Effector memory CD8-positive, alpha-beta T cell (primary cell): ENCODE measurements at regions not wholly inside any gene's neighbourhood (a gene's known extent, or its start where the extent isn't known, plus 50 kb on each side); places are given as distances from the start of the nearest gene placed in this dataset.

Source experiments
- ATAC-seq: fragments of 150-1000 bp; cut with Tn5 transposase; replicated peaks from 2 replicates; pipeline ENCODE4 v1.10.0; 2021; ENCODE audit warnings: mild to moderate bottlenecking, moderate library complexity
- DNase-seq, 3 experiments: peaks; one replicate each; pipeline ENCODE4 v3.0.0; 2021
- H3K27ac Mint-ChIP-seq, 2 donors: one replicate each; pipeline ENCODE4 v1.8.0; 2022; ENCODE audit warnings: mild to moderate bottlenecking in 2 of 2, mixed read lengths in 2 of 2, moderate library complexity in 2 of 2
- H3K27me3 Mint-ChIP-seq, 2 donors: one replicate each; pipeline ENCODE4 v1.8.0; 2022; ENCODE audit warnings: mixed read lengths in 2 of 2
- H3K36me3 Mint-ChIP-seq: one replicate; pipeline ENCODE4 v1.8.0; 2022; ENCODE audit warnings: mild to moderate bottlenecking, moderate library complexity, mixed read lengths; ENCODE audit not compliant: insufficient read depth
- H3K4me1 Mint-ChIP-seq, 2 donors: one replicate each; pipeline ENCODE4 v1.8.0; 2022; ENCODE audit warnings: low read depth in 2 of 2, mixed read lengths in 2 of 2
- H3K4me3 Mint-ChIP-seq, 2 donors: one replicate each; pipeline ENCODE4 v1.8.0; 2022; ENCODE audit warnings: mild to moderate bottlenecking in 2 of 2, mixed read lengths in 2 of 2, moderate library complexity in 2 of 2
- H3K9me3 Mint-ChIP-seq, 2 donors: one replicate each; pipeline ENCODE4 v1.8.0; 2022; ENCODE audit warnings: mixed read lengths in 2 of 2

GRCh38 chr18:49663899-49664890 is 102.3 kb downstream of the LIPG start:
- no peaks in the 10 kb centered on the region for H3K36me3 Mint-ChIP-seq
- no peaks in the 10 kb centered on the region for H3K9me3 Mint-ChIP-seq
- H3K27me3 Mint-ChIP-seq, result peaks cover 30 to 78% of the 10 kb centered on the region in 2 donors
- H3K4me3 Mint-ChIP-seq, result no peak overlapping the region
- peaks cover 3% of the 10 kb centered on the region in 2 donors for H3K4me1 Mint-ChIP-seq
- DNase-seq (no peak), ATAC-seq (no peak)
- H3K27ac Mint-ChIP-seq, result no peak overlapping the region

- Mint-ChIP-seq H3K4me3 (no peak overlapping the region), H3K27ac (no peak overlapping the region)
- no peak for ATAC-seq
Observed at GRCh38 chr18:49662506-49662905, 100.6 kb downstream of the LIPG start.

GRCh38 chr18:49658823-49659404 is 97.1 kb downstream of the LIPG start:
- ATAC-seq (no peak), DNase-seq (no peak)
- Mint-ChIP-seq H3K9me3 (no peaks in the 10 kb centered on the region), H3K27ac (no peak overlapping the region), H3K4me1 (peaks cover 0 to 6% of the 10 kb centered on the region in 2 donors), H3K4me3 (no peak overlapping the region), H3K36me3 (no peaks in the 10 kb centered on the region), H3K27me3 (peaks cover 0 to 27% of the 10 kb centered on the region in 2 donors)

More at GRCh38 chr18:49662506-49662905, 100.6 kb downstream of the LIPG start:
- H3K27me3 Mint-ChIP-seq, result peaks cover 13 to 63% of the 10 kb centered on the region in 2 donors
- H3K9me3 Mint-ChIP-seq, result no peaks in the 10 kb centered on the region
- DNase-seq, result no peak
- H3K4me1 Mint-ChIP-seq, result peaks cover 3% of the 10 kb centered on the region in 2 donors
- H3K36me3 Mint-ChIP-seq, result no peaks in the 10 kb centered on the region

GRCh38 chr18:49656073-49656692 is 94.3 kb downstream of the LIPG start:
- no peak overlapping the region for H3K27ac Mint-ChIP-seq
- peak; percentile 22 for ATAC-seq
- DNase-seq, result no peak

GRCh38 chr18:49655266-49656072 is 93.6 kb downstream of the LIPG start:
- Mint-ChIP-seq H3K36me3 (no peaks in the 10 kb centered on the region), H3K27me3 (peaks cover 0 to 2% of the 10 kb centered on the region in 2 donors), H3K4me3 (no peak overlapping the region), H3K9me3 (no peaks in the 10 kb centered on the region), H3K27ac (no peak overlapping the region), H3K4me1 (peaks cover 6% of the 10 kb centered on the region in 2 donors)
- no peak for ATAC-seq
- DNase-seq, result no peak

More at GRCh38 chr18:49656073-49656692, 94.3 kb downstream of the LIPG start:
- Mint-ChIP-seq H3K4me1 (peaks cover 5 to 6% of the 10 kb centered on the region in 2 donors), H3K27me3 (peaks cover 0 to 9% of the 10 kb centered on the region in 2 donors), H3K9me3 (no peaks in the 10 kb centered on the region), H3K36me3 (no peaks in the 10 kb centered on the region), H3K4me3 (no peak overlapping the region)

- Mint-ChIP-seq H3K27me3 (no peaks in the 10 kb centered on the region), H3K27ac (no peak overlapping the region), H3K4me3 (no peak overlapping the region), H3K36me3 (no peaks in the 10 kb centered on the region), H3K4me1 (peaks cover 6% of the 10 kb centered on the region in 2 donors), H3K9me3 (no peaks in the 10 kb centered on the region)
- ATAC-seq (no peak), DNase-seq (no peak)
Observed at GRCh38 chr18:49654347-49654746, 92.5 kb downstream of the LIPG start.

GRCh38 chr18:49652881-49653724 is 91.2 kb downstream of the LIPG start:
- Mint-ChIP-seq H3K4me3 (no peak overlapping the region), H3K4me1 (peaks cover 6% of the 10 kb centered on the region in 2 donors), H3K36me3 (no peaks in the 10 kb centered on the region), H3K27ac (peak overlapping the region in 1 of 2 donors; percentile 39), H3K9me3 (no peaks in the 10 kb centered on the region), H3K27me3 (no peaks in the 10 kb centered on the region)
- ATAC-seq (no peak), DNase-seq (no peak)

- no peak overlapping the region for H3K4me3 Mint-ChIP-seq
- no peak for DNase-seq
- H3K9me3 Mint-ChIP-seq, result no peaks in the 10 kb centered on the region
Observed at GRCh38 chr18:49651033-49651432, 89.2 kb downstream of the LIPG start.

GRCh38 chr18:49650426-49650891 is 88.6 kb downstream of the LIPG start:
- ATAC-seq (no peak), DNase-seq (no peak)
- Mint-ChIP-seq H3K27ac (no peak overlapping the region), H3K4me1 (peaks cover 0 to 6% of the 10 kb centered on the region in 2 donors), H3K36me3 (no peaks in the 10 kb centered on the region), H3K9me3 (no peaks in the 10 kb centered on the region), H3K27me3 (no peaks in the 10 kb centered on the region), H3K4me3 (no peak overlapping the region)

More at GRCh38 chr18:49651033-49651432, 89.2 kb downstream of the LIPG start:
- peaks cover 4 to 6% of the 10 kb centered on the region in 2 donors for H3K4me1 Mint-ChIP-seq
- peak overlapping the region in 1 of 2 donors; percentile 62 for H3K27ac Mint-ChIP-seq
- H3K36me3 Mint-ChIP-seq, result no peaks in the 10 kb centered on the region
- ATAC-seq, result no peak
- H3K27me3 Mint-ChIP-seq, result no peaks in the 10 kb centered on the region

GRCh38 chr18:49648811-49649210 is 87.0 kb downstream of the LIPG start:
- peaks cover 0 to 12% of the 10 kb centered on the region in 2 donors for H3K27me3 Mint-ChIP-seq
- H3K4me1 Mint-ChIP-seq, result peaks cover 0 to 6% of the 10 kb centered on the region in 2 donors
- DNase-seq (no peak), ATAC-seq (no peak)
- no peaks in the 10 kb centered on the region for H3K36me3 Mint-ChIP-seq
- no peaks in the 10 kb centered on the region for H3K9me3 Mint-ChIP-seq
- H3K4me3 Mint-ChIP-seq, result no peak overlapping the region
- H3K27ac Mint-ChIP-seq, result no peak overlapping the region
